CD14-positive monocyte (primary cell): ENCODE measurements at regions not wholly inside any gene's neighbourhood (a gene's known extent, or its start where the extent isn't known, plus 50 kb on each side); places are given as distances from the start of the nearest gene placed in this dataset.

Experiments
- DNase-seq, 3 donors: peaks; one replicate each; pipeline ENCODE4 v3.0.0-alpha.2; 2011 to 2022
- H2AFZ ChIP-seq: 2 replicates; pipeline ENCODE4 v1.6.0; 2012; ENCODE audit warnings: mild to moderate bottlenecking, low read depth, low read length, inconsistent platforms; ENCODE audit not compliant: insufficient read depth, poor library complexity, severe bottlenecking
- H3K27ac ChIP-seq, 2 donors: 1 replicate in 1 of 2; 2 replicates in 1 of 2; pipeline ENCODE4 v1.5.1; 2012 to 2013; ENCODE audit warnings: low read length in 2 of 2, control low read depth in 1 of 2, inconsistent platforms in 1 of 2, low read depth in 1 of 2, mild to moderate bottlenecking in 1 of 2
- H3K27me3 ChIP-seq, 2 donors: one replicate each; pipeline versions ENCODE4 v1.6.0 to v1.6.1; 2011 to 2013; ENCODE audit warnings: low read length in 2 of 2; ENCODE audit not compliant: control insufficient read depth in 2 of 2, insufficient read depth in 2 of 2
- H3K36me3 ChIP-seq, 2 donors: replicated peaks in 1 of 2; 1 replicate in 1 of 2; 2 replicates in 1 of 2; pipeline versions ENCODE4 v1.5.1 to v1.6.1; 2012 to 2013; ENCODE audit warnings: low read length in 2 of 2, control low read depth in 1 of 2, inconsistent platforms in 1 of 2, mild to moderate bottlenecking in 1 of 2; ENCODE audit not compliant: insufficient read depth in 2 of 2, control insufficient read depth in 1 of 2
- H3K4me1 ChIP-seq, 2 donors: 1 replicate in 1 of 2; 2 replicates in 1 of 2; pipeline versions ENCODE4 v1.5.1 to v1.6.1; 2012 to 2013; ENCODE audit warnings: low read length in 2 of 2, control low read depth in 1 of 2, inconsistent platforms in 1 of 2, mild to moderate bottlenecking in 1 of 2, moderate library complexity in 1 of 2; ENCODE audit not compliant: insufficient read depth in 2 of 2, control insufficient read depth in 1 of 2
- H3K4me2 ChIP-seq: replicated peaks from 2 replicates; pipeline ENCODE3; 2012; ENCODE audit warnings: low read length, moderate library complexity, mild to moderate bottlenecking; ENCODE audit not compliant: poor library complexity, severe bottlenecking; ENCODE audit errors: extremely low read depth
- H3K4me3 ChIP-seq, 3 experiments: fragments of 200-600 bp in 1 of 3; sonication (generic) in 1 of 3; replicated peaks in 1 of 3; 1 replicate in 2 of 3; 2 replicates in 1 of 3; pipeline ENCODE4 v1.5.1; 2011 to 2013; ENCODE audit warnings: low read length in 3 of 3, mild to moderate bottlenecking in 3 of 3, control low read depth in 2 of 3, low read depth in 2 of 3, inconsistent platforms in 1 of 3, moderate library complexity in 1 of 3
- H3K79me2 ChIP-seq: 2 replicates; pipeline ENCODE4 v1.6.0; 2012; ENCODE audit warnings: mild to moderate bottlenecking, control low read depth, inconsistent platforms, low read length, moderate library complexity; ENCODE audit not compliant: insufficient read depth
- H3K9ac ChIP-seq: 2 replicates; pipeline ENCODE4 v1.6.0; 2017; ENCODE audit warnings: low read length, mild to moderate bottlenecking; ENCODE audit not compliant: insufficient read depth, poor library complexity, severe bottlenecking
- H3K9me3 ChIP-seq, 2 donors: replicated peaks in 1 of 2; 1 replicate in 1 of 2; 2 replicates in 1 of 2; pipeline versions ENCODE4 v1.5.1 to v1.6.1; 2012 to 2013; ENCODE audit warnings: low read length in 2 of 2, control low read depth in 1 of 2; ENCODE audit not compliant: control insufficient read depth in 1 of 2, insufficient read depth in 1 of 2
- H4K20me1 ChIP-seq: 2 replicates; pipeline ENCODE4 v1.6.0; 2012; ENCODE audit warnings: mild to moderate bottlenecking, low read length, control low read depth, moderate library complexity; ENCODE audit not compliant: insufficient read depth
- H3K27ac Mint-ChIP-seq, 7 donors: one replicate each; pipeline ENCODE4 v1.8.0; 2020; ENCODE audit warnings: mild to moderate bottlenecking in 7 of 7, mixed read lengths in 7 of 7, moderate library complexity in 6 of 7, inconsistent platforms in 2 of 7
- H3K27me3 Mint-ChIP-seq, 3 donors: one replicate each; pipeline ENCODE4 v1.8.0; 2021 to 2022; ENCODE audit warnings: low read depth in 3 of 3, mild to moderate bottlenecking in 3 of 3, mixed read lengths in 3 of 3, moderate library complexity in 3 of 3, inconsistent platforms in 1 of 3
- H3K36me3 Mint-ChIP-seq, 2 donors: one replicate each; pipeline ENCODE4 v1.8.0; 2020; ENCODE audit warnings: mixed read lengths in 2 of 2, inconsistent platforms in 1 of 2, mild to moderate bottlenecking in 1 of 2
- H3K4me1 Mint-ChIP-seq: one replicate; pipeline ENCODE4 v1.8.0; 2020; ENCODE audit warnings: mild to moderate bottlenecking, mixed read lengths
- H3K4me3 Mint-ChIP-seq, 2 donors: one replicate each; pipeline ENCODE4 v1.8.0; 2020; ENCODE audit warnings: mild to moderate bottlenecking in 2 of 2, mixed read lengths in 2 of 2, moderate library complexity in 1 of 2
- H3K9me3 Mint-ChIP-seq, 7 donors: one replicate each; pipeline ENCODE4 v1.8.0; 2020 to 2022; ENCODE audit warnings: mixed read lengths in 7 of 7, mild to moderate bottlenecking in 6 of 7, moderate library complexity in 6 of 7, inconsistent platforms in 2 of 7
- CTCF ChIP-seq: fragments of 200-600 bp; IDR thresholded peaks from one replicate; pipeline ENCODE4 v1.8.0; 2022; ENCODE audit warnings: antibody characterized with exemption, mild to moderate bottlenecking
- WGBS: methylation state at CpG from one replicate; pipeline ENCODE4 v1.1.5; 2013; ENCODE audit warnings: missing lambda C conversion rate; ENCODE audit not compliant: insufficient coverage; 5-methylcytosine and 5-hydroxymethylcytosine counted together
- intact Hi-C, 2 donors: fragments of 100-400 bp; cut with micrococcal nuclease; formaldehyde crosslinking; loops; one replicate each; pipeline versions ENCODE4 v1.15.0 to v1.15.1; 2023

- H3K4me1 ChIP-seq: no peaks in the 10 kb centered on the region
- no peak overlapping the region for H3K4me2 ChIP-seq
- no peaks in the 10 kb centered on the region for H3K9me3 ChIP-seq
- WGBS: 90% methylated on average over 2 of the region's 6 CpGs
- Mint-ChIP-seq H3K9me3 (peaks cover 0 to 2% (median 0%) of the 10 kb centered on the region in 7 donors), H3K27me3 (peaks cover 1 to 3% (median 2%) of the 10 kb centered on the region in 3 donors), H3K4me1 (no peaks in the 10 kb centered on the region), H3K27ac (no peak overlapping the region), H3K36me3 (no peaks in the 10 kb centered on the region), H3K4me3 (no peak overlapping the region)
- intact Hi-C loops: no loop called here
- no peak for TF ChIP-seq CTCF
- no peak overlapping the region for H3K4me3 ChIP-seq
- no peaks in the 10 kb centered on the region for H3K27me3 ChIP-seq
- no peak overlapping the region for H3K27ac ChIP-seq
- H4K20me1 ChIP-seq: no peaks in the 10 kb centered on the region
- no peak for DNase-seq
- H3K9ac ChIP-seq: no peak overlapping the region
- no peak overlapping the region for H2AFZ ChIP-seq
- no peaks in the 10 kb centered on the region for H3K36me3 ChIP-seq
- no peaks in the 10 kb centered on the region for H3K79me2 ChIP-seq
Measured at GRCh38 chr2:12254280-12254860, 462.4 kb upstream of the TRIB2 start.

- Histone ChIP-seq H3K4me1 (no peaks in the 10 kb centered on the region), H3K79me2 (no peaks in the 10 kb centered on the region), H3K4me2 (no peak overlapping the region), H3K9ac (no peak overlapping the region), H3K36me3 (no peaks in the 10 kb centered on the region), H3K9me3 (no peaks in the 10 kb centered on the region), H3K27me3 (no peaks in the 10 kb centered on the region), H3K4me3 (no peak overlapping the region), H3K27ac (no peak overlapping the region), H2AFZ (no peak overlapping the region), H4K20me1 (no peaks in the 10 kb centered on the region)
- H3K27me3 Mint-ChIP-seq: peaks cover 1 to 6% (median 2%) of the 10 kb centered on the region in 3 donors
- no peaks in the 10 kb centered on the region for H3K4me1 Mint-ChIP-seq
- intact Hi-C loops: no loop called here
- H3K9me3 Mint-ChIP-seq: peaks cover 0 to 6% (median 0%) of the 10 kb centered on the region in 7 donors
- no CpG with 5 or more reads among the region's 2 CpGs for WGBS
- no peak overlapping the region for H3K27ac Mint-ChIP-seq
- no peaks in the 10 kb centered on the region for H3K36me3 Mint-ChIP-seq
- H3K4me3 Mint-ChIP-seq: no peak overlapping the region
- TF ChIP-seq CTCF: no peak
- no peak for DNase-seq
Measured at GRCh38 chr2:12256206-12256605, 460.5 kb upstream of the TRIB2 start.
